ENCODE measurements at regions not wholly inside any gene's neighbourhood (a gene's known extent, or its start where the extent isn't known, plus 50 kb on each side); places are given as distances from the start of the nearest gene placed in this dataset.

GRCh38 chr17:14762736-14763479, 462.0 kb downstream of the HS3ST3B1 start:
- intact Hi-C loops (cut with DNase I) = no loop called here
- TF ChIP-seq CTCF (IDR thresholded peaks at IDR 0.05) = no peak

GRCh38 chr17:14760719-14761411, 460.0 kb downstream of the HS3ST3B1 start:
- DNase-seq (no peak), ATAC-seq (no peak)
- no peak overlapping the region for H3K4me3 ChIP-seq
- TF ChIP-seq CTCF (IDR thresholded peaks at IDR 0.05) = no peak
- intact Hi-C loops (cut with DNase I) = no loop called here
- no peaks in the 10 kb centered on the region for H3K4me1 ChIP-seq
- no peaks in the 10 kb centered on the region for H3K36me3 ChIP-seq
- H3K27ac ChIP-seq = no peak overlapping the region
- H3K27me3 ChIP-seq = no peaks in the 10 kb centered on the region
- H3K9me3 ChIP-seq = no peaks in the 10 kb centered on the region

More at GRCh38 chr17:14762736-14763479, 462.0 kb downstream of the HS3ST3B1 start:
- Histone ChIP-seq H3K27me3 (no peaks in the 10 kb centered on the region), H3K9me3 (no peaks in the 10 kb centered on the region), H3K4me1 (no peaks in the 10 kb centered on the region), H3K36me3 (no peaks in the 10 kb centered on the region), H3K27ac (no peak overlapping the region), H3K4me3 (no peak overlapping the region)
- ATAC-seq (no peak), DNase-seq (no peak)

GRCh38 chr17:14760212-14760611, 459.3 kb downstream of the HS3ST3B1 start:
- H3K27me3 ChIP-seq = no peaks in the 10 kb centered on the region
- intact Hi-C loops (cut with DNase I) = no loop called here
- no peak for TF ChIP-seq CTCF (IDR thresholded peaks at IDR 0.05)
- DNase-seq (no peak), ATAC-seq (no peak)
- H3K36me3 ChIP-seq = no peaks in the 10 kb centered on the region
- H3K4me3 ChIP-seq = no peak overlapping the region
- no peak overlapping the region for H3K27ac ChIP-seq
- no peaks in the 10 kb centered on the region for H3K9me3 ChIP-seq
- no peaks in the 10 kb centered on the region for H3K4me1 ChIP-seq

GRCh38 chr17:14759325-14759724, 458.4 kb downstream of the HS3ST3B1 start:
- Histone ChIP-seq H3K4me3 (no peak overlapping the region), H3K27me3 (no peaks in the 10 kb centered on the region), H3K36me3 (no peaks in the 10 kb centered on the region), H3K4me1 (no peaks in the 10 kb centered on the region), H3K27ac (no peak overlapping the region), H3K9me3 (no peaks in the 10 kb centered on the region)
- intact Hi-C loops (cut with DNase I) = no loop called here
- TF ChIP-seq CTCF (IDR thresholded peaks at IDR 0.05) = no peak
- DNase-seq (no peak), ATAC-seq (no peak)

- intact Hi-C loops (cut with DNase I) = no loop called here
- no peak overlapping the region for H3K27ac ChIP-seq
- ATAC-seq = no peak
Observed at GRCh38 chr17:14756479-14756878, 455.6 kb downstream of the HS3ST3B1 start.

More at GRCh38 chr17:14756479-14756878, 455.6 kb downstream of the HS3ST3B1 start:
- H3K4me1 ChIP-seq = no peaks in the 10 kb centered on the region
- TF ChIP-seq CTCF (IDR thresholded peaks at IDR 0.05) = no peak
- H3K4me3 ChIP-seq = no peak overlapping the region
- H3K9me3 ChIP-seq = no peaks in the 10 kb centered on the region
- H3K27me3 ChIP-seq = no peaks in the 10 kb centered on the region
- DNase-seq = no peak
- no peaks in the 10 kb centered on the region for H3K36me3 ChIP-seq

Measured in upper lobe of right lung (tissue), 1 donor.